Kidney (tissue), 13 donors: ENCODE measurements at regions not wholly inside any gene's neighbourhood (a gene's known extent, or its start where the extent isn't known, plus 50 kb on each side); places are given as distances from the start of the nearest gene placed in this dataset.

Experiments
- DNase-seq, 5 donors: peaks; one replicate each; pipeline ENCODE4 v3.0.0-alpha.2; 2013 to 2020
- FAIRE-seq: peaks from 2 replicates; lab custom pipeline; 2012; peaks lifted over from hg19 to GRCh38; lab: Jason Lieb, UNC
- H3K27ac ChIP-seq, 2 donors: one replicate each; pipeline ENCODE4 v1.7.0; 2013; ENCODE audit warnings: low read depth in 2 of 2, low read length in 2 of 2, inconsistent platforms in 1 of 2
- H3K27me3 ChIP-seq: one replicate; pipeline ENCODE4 v1.7.1; 2013; ENCODE audit warnings: low read length, inconsistent platforms; ENCODE audit not compliant: control insufficient read depth, insufficient read depth
- H3K36me3 ChIP-seq, 3 donors: one replicate each; pipeline versions ENCODE4 v1.7.0 to v1.7.1; 2013; ENCODE audit warnings: low read length in 3 of 3, control low read depth in 1 of 3, inconsistent platforms in 1 of 3; ENCODE audit not compliant: insufficient read depth in 3 of 3, control insufficient read depth in 2 of 3
- H3K4me1 ChIP-seq, 3 donors: one replicate each; pipeline versions ENCODE4 v1.7.0 to v1.7.1; 2013; ENCODE audit warnings: low read length in 3 of 3, inconsistent platforms in 1 of 3, low read depth in 1 of 3; ENCODE audit not compliant: control insufficient read depth in 2 of 3, insufficient read depth in 2 of 3
- H3K4me3 ChIP-seq, 3 donors: one replicate each; pipeline versions ENCODE4 v1.7.0 to v1.8.1; 2013; ENCODE audit warnings: low read length in 3 of 3, control low read depth in 1 of 3, inconsistent platforms in 1 of 3
- H3K9ac ChIP-seq, 3 donors: one replicate each; pipeline versions ENCODE4 v1.7.0 to v1.7.1; 2013; ENCODE audit warnings: low read length in 3 of 3, control low read depth in 1 of 3, inconsistent platforms in 1 of 3
- H3K9me3 ChIP-seq, 3 donors: one replicate each; pipeline versions ENCODE4 v1.7.0 to v1.7.1; 2013; ENCODE audit warnings: low read length in 3 of 3, control low read depth in 1 of 3, inconsistent platforms in 1 of 3; ENCODE audit not compliant: control insufficient read depth in 2 of 3, insufficient read depth in 1 of 3
- intact Hi-C: fragments of 100-400 bp; cut with DNase I; formaldehyde crosslinking; loops from one replicate; pipeline ENCODE4 v1.11.1; 2022
- TF ChIP-seq, protein P1 (sequence below): IDR thresholded peaks from 3 replicates; pipeline ENCODE4 v1.5.1; 2012; ENCODE audit warnings: mild to moderate bottlenecking, moderate library complexity, borderline replicate concordance; ENCODE audit not compliant: insufficient read depth; ENCODE audit errors: extremely low read depth
- donor health status: control.
- donor health status: control.
- donor health status: control.
- donor health status: control.
- donor health status: control.
- donor health status: DM: yes; HTN: yes; CAD: no.
- donor health status: Normal renal cell carcinoma (clear cell type).

DNA sequence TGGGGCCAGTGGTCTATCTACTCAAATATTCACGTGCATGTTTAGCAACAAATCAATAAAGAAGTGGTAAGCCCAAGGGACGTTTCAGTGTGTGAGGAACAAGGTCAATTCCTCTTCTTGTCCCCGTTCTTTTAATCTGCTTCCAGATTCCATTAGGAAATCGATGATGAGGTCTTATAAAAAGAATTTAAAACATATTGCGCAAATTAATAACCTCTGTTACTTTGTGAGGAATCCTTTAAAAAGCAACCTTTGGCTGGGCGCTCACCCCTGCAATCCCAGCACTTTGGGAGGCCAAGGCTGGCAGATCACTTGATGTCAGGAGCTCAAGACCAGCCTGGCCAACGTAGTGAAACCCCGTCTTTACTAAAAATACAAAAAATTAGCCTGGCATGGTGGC is 113.0 kb upstream of the TMPRSS2 start:
- H3K36me3 ChIP-seq = no peaks in the 10 kb centered on the region
- no peaks in the 10 kb centered on the region for H3K4me1 ChIP-seq
- no peak for DNase-seq
- H3K9ac ChIP-seq = no peak overlapping the region
- intact Hi-C loops = no loop called here
- TF ChIP-seq, protein P1, sequence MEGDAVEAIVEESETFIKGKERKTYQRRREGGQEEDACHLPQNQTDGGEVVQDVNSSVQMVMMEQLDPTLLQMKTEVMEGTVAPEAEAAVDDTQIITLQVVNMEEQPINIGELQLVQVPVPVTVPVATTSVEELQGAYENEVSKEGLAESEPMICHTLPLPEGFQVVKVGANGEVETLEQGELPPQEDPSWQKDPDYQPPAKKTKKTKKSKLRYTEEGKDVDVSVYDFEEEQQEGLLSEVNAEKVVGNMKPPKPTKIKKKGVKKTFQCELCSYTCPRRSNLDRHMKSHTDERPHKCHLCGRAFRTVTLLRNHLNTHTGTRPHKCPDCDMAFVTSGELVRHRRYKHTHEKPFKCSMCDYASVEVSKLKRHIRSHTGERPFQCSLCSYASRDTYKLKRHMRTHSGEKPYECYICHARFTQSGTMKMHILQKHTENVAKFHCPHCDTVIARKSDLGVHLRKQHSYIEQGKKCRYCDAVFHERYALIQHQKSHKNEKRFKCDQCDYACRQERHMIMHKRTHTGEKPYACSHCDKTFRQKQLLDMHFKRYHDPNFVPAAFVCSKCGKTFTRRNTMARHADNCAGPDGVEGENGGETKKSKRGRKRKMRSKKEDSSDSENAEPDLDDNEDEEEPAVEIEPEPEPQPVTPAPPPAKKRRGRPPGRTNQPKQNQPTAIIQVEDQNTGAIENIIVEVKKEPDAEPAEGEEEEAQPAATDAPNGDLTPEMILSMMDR = no peak
- H3K27ac ChIP-seq = no peak overlapping the region
- FAIRE-seq = no peak
- H3K4me3 ChIP-seq = no peak overlapping the region
- no peaks in the 10 kb centered on the region for H3K9me3 ChIP-seq
- H3K27me3 ChIP-seq = no peaks in the 10 kb centered on the region

DNA sequence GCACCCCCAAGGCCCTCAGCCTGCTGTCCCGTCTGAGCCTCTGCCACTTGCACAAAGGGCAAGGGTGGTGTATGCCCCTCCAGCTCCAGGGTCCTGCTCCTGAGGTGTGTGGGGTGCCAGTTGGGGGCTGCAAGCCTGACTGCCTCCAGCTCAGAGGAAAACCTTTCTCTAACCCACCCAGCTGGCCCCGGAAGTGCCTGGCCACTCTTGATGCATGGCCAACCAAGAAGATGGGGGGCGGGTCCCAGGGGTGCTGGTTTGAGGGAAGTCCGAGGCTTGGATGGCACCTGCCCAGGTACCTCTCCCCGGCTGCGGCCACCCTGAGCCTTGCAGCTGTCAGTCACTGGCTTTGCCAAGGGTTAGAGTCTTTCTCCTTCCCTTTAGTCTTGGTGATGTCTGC is 112.6 kb upstream of the TMPRSS2 start:
- Histone ChIP-seq H3K36me3 (no peaks in the 10 kb centered on the region), H3K4me3 (no peak overlapping the region), H3K27me3 (no peaks in the 10 kb centered on the region), H3K4me1 (no peaks in the 10 kb centered on the region), H3K27ac (no peak overlapping the region), H3K9me3 (no peaks in the 10 kb centered on the region), H3K9ac (no peak overlapping the region)
- FAIRE-seq = no peak
- no peak for DNase-seq
- intact Hi-C loops = no loop called here
- TF ChIP-seq, protein P1 = no peak

DNA sequence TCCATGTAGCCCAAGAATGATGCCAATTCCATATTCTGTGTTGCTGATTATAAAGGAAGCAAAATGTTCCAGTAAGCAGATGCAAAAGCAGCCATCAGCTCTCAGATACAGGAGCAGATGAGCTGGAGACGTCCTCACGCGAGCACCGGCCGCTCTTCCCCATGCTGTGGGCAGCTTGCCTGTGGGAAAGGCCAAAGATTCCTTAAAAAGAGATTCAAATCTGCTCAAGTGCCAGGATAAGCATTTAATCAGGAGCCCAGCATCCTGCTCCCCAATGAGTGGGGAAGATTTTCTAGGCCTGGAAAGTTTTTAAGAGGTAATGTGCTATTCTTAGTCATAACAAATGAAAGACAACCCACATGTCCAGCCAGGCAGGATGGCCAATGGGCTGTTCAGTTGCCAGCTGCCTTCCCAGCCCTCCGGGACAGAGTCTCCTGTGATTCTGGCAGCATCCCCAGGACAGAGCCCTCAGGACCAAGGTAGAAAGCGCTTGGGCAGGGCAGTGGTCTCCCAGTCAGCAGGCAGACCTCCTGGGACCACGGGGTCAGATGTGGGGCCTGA is 108.2 kb upstream of the TMPRSS2 start:
- H3K4me3 ChIP-seq = no peak overlapping the region
- FAIRE-seq (no peak), DNase-seq (peak in 1 of 5 donors; percentile 22)
- H3K36me3 ChIP-seq = no peaks in the 10 kb centered on the region
- no peaks in the 10 kb centered on the region for H3K9me3 ChIP-seq
- no peak overlapping the region for H3K27ac ChIP-seq
- no peak overlapping the region for H3K9ac ChIP-seq
- TF ChIP-seq, protein P1 = no peak
- peaks cover 0 to 11% (median 6%) of the 10 kb centered on the region in 3 donors for H3K4me1 ChIP-seq
- no peaks in the 10 kb centered on the region for H3K27me3 ChIP-seq
- intact Hi-C loops = no loop called here

DNA sequence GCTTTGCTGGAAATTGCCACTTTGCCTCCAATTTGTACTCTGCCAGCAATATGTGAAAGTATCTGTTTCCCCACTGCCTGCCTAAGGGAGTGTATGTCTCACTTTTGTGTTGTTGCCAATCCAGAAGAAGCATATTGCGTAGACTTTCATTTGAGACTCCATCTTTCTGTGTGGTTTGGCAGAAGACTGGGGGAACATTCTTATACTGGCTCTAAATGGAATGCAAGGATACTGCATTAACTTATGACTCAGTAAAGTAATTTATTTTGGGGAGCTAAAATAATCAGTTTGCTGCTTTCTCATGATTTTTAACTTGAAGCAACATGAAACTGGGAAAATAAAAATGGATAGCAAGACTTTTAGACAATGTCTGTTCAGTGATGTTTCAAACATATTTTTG is 107.7 kb upstream of the TMPRSS2 start:
- no peaks in the 10 kb centered on the region for H3K9me3 ChIP-seq
- no peak overlapping the region for H3K4me3 ChIP-seq
- FAIRE-seq (no peak), DNase-seq (peak in 1 of 5 donors; percentile 8)
- TF ChIP-seq, protein P1 = no peak
- no peaks in the 10 kb centered on the region for H3K36me3 ChIP-seq
- H3K27ac ChIP-seq = no peak overlapping the region
- intact Hi-C loops = no loop called here
- H3K9ac ChIP-seq = no peak overlapping the region
- peaks cover 0 to 11% (median 6%) of the 10 kb centered on the region in 3 donors for H3K4me1 ChIP-seq
- H3K27me3 ChIP-seq = no peaks in the 10 kb centered on the region
